Esophagus muscularis mucosa (tissue), 4 donors: ENCODE measurements at regions not wholly inside any gene's neighbourhood (a gene's known extent, or its start where the extent isn't known, plus 50 kb on each side); places are given as distances from the start of the nearest gene placed in this dataset.

Source experiments
- CTCF ChIP-seq, 3 experiments: fragments of 200-600 bp in 2 of 3; fragments of 450-650 bp in 1 of 3; sonication (generic) in 2 of 3; IDR thresholded peaks; one replicate each; pipeline ENCODE4 v1.5.1; 2017 to 2019; ENCODE audit warnings: antibody characterized with exemption in 3 of 3, mild to moderate bottlenecking in 2 of 3, moderate library complexity in 1 of 3
- EP300 ChIP-seq: sonication (generic); formaldehyde crosslinking; IDR thresholded peaks from one replicate; pipeline ENCODE4 v1.6.1; 2017; ENCODE audit warnings: antibody characterized with exemption
- POLR2AphosphoS5 ChIP-seq, 2 donors: sonication (generic); formaldehyde crosslinking; IDR thresholded peaks; one replicate each; pipeline ENCODE4 v1.6.1; 2017; ENCODE audit warnings: antibody characterized with exemption in 2 of 2

- TF ChIP-seq POLR2AphosphoS5 (IDR thresholded peaks at IDR 0.05) (no peak), EP300 (no peak), CTCF (IDR thresholded peaks at IDR 0.05) (no peak)
Measured at GRCh38 chr19:28612275-28612769, 600.6 kb downstream of the UQCRFS1 start.
